Liver (tissue), 3 donors: ENCODE measurements at regions not wholly inside any gene's neighbourhood (a gene's known extent, or its start where the extent isn't known, plus 50 kb on each side); places are given as distances from the start of the nearest gene placed in this dataset.

Experiments used
- TAF1 ChIP-seq: conservative IDR thresholded peaks from 2 replicates; pipeline ENCODE4 v1.6.1; 2016; ENCODE audit warnings: antibody characterized with exemption, mild to moderate bottlenecking
- TF ChIP-seq, protein P1 (sequence below): fragments of 150-350 bp; IDR thresholded peaks from 2 replicates; pipeline ENCODE4 v1.5.1; 2017; ENCODE audit warnings: improper control_type of control experiment, low read depth, low read length; ENCODE audit not compliant: missing input control
- TF ChIP-seq, protein P2 (sequence below): IDR thresholded peaks from 2 replicates; pipeline ENCODE4 v1.6.1; 2016; ENCODE audit warnings: antibody characterized with exemption, mild to moderate bottlenecking
- donor health status: healthy.
- donor health status: healthy.

DNA sequence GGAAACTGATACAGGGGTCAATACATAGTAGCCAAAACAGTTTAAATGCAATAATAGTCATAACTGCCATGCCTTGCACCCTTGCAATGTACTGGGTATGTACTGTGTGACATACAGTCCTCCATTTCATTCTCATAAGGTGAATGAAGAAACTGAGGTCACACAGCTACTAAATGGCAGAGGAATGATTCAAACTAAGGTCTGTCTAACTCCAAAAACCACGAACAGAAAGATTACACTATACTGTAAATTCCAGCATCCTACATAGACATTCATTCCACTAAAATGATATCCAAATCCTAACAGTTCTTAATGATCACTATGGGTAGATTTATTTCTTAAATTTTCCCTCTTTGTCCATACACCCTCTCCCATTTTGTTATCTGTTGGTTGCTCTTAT lies 238.1 kb upstream of the SERP2 start:
- TF ChIP-seq, protein P1, sequence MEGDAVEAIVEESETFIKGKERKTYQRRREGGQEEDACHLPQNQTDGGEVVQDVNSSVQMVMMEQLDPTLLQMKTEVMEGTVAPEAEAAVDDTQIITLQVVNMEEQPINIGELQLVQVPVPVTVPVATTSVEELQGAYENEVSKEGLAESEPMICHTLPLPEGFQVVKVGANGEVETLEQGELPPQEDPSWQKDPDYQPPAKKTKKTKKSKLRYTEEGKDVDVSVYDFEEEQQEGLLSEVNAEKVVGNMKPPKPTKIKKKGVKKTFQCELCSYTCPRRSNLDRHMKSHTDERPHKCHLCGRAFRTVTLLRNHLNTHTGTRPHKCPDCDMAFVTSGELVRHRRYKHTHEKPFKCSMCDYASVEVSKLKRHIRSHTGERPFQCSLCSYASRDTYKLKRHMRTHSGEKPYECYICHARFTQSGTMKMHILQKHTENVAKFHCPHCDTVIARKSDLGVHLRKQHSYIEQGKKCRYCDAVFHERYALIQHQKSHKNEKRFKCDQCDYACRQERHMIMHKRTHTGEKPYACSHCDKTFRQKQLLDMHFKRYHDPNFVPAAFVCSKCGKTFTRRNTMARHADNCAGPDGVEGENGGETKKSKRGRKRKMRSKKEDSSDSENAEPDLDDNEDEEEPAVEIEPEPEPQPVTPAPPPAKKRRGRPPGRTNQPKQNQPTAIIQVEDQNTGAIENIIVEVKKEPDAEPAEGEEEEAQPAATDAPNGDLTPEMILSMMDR = no peak
- TF ChIP-seq, protein P2, sequence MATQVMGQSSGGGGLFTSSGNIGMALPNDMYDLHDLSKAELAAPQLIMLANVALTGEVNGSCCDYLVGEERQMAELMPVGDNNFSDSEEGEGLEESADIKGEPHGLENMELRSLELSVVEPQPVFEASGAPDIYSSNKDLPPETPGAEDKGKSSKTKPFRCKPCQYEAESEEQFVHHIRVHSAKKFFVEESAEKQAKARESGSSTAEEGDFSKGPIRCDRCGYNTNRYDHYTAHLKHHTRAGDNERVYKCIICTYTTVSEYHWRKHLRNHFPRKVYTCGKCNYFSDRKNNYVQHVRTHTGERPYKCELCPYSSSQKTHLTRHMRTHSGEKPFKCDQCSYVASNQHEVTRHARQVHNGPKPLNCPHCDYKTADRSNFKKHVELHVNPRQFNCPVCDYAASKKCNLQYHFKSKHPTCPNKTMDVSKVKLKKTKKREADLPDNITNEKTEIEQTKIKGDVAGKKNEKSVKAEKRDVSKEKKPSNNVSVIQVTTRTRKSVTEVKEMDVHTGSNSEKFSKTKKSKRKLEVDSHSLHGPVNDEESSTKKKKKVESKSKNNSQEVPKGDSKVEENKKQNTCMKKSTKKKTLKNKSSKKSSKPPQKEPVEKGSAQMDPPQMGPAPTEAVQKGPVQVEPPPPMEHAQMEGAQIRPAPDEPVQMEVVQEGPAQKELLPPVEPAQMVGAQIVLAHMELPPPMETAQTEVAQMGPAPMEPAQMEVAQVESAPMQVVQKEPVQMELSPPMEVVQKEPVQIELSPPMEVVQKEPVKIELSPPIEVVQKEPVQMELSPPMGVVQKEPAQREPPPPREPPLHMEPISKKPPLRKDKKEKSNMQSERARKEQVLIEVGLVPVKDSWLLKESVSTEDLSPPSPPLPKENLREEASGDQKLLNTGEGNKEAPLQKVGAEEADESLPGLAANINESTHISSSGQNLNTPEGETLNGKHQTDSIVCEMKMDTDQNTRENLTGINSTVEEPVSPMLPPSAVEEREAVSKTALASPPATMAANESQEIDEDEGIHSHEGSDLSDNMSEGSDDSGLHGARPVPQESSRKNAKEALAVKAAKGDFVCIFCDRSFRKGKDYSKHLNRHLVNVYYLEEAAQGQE = no peak
- TF ChIP-seq TAF1 = no peak
